ENCODE measurements at regions not wholly inside any gene's neighbourhood (a gene's known extent, or its start where the extent isn't known, plus 50 kb on each side); places are given as distances from the start of the nearest gene placed in this dataset.
"Not testable (repeated sequence)": the region's sequence is repeated elsewhere in the genome, so short reads cannot be mapped to it uniquely, and the experiment has no call there.

- Mint-ChIP-seq H3K36me3 (no peaks in the 10 kb centered on the region), H3K27me3 (no peaks in the 10 kb centered on the region), H3K9me3 (peaks cover 1% of the 10 kb centered on the region), H3K27ac (no peak overlapping the region), H3K4me3 (no peak overlapping the region), H3K4me1 (no peaks in the 10 kb centered on the region)
- ATAC-seq (ENCODE audit: low read depth) (no peak), DNase-seq (ENCODE audit: low spot score in 2 of 2) (no peak)
Observed at GRCh38 chr13:80497978-80498377, 157.1 kb upstream of the SPRY2 start.

GRCh38 chr13:80497439-80497838, 156.5 kb upstream of the SPRY2 start:
- no peaks in the 10 kb centered on the region for H3K4me1 Mint-ChIP-seq
- no peaks in the 10 kb centered on the region for H3K36me3 Mint-ChIP-seq
- H3K4me3 Mint-ChIP-seq: no peak overlapping the region
- DNase-seq (ENCODE audit: low spot score in 2 of 2) (no peak), ATAC-seq (ENCODE audit: low read depth) (no peak)
- peaks cover 1% of the 10 kb centered on the region for H3K9me3 Mint-ChIP-seq
- no peak overlapping the region for H3K27ac Mint-ChIP-seq
- H3K27me3 Mint-ChIP-seq: no peaks in the 10 kb centered on the region

- Mint-ChIP-seq H3K36me3 (no peaks in the 10 kb centered on the region), H3K4me1 (no peaks in the 10 kb centered on the region), H3K4me3 (no peak overlapping the region), H3K27ac (no peak overlapping the region), H3K27me3 (no peaks in the 10 kb centered on the region), H3K9me3 (peaks cover 1% of the 10 kb centered on the region)
- DNase-seq (ENCODE audit: low spot score in 2 of 2): no peak
- ATAC-seq (ENCODE audit: low read depth): no peak
Observed at GRCh38 chr13:80496721-80497397, 155.9 kb upstream of the SPRY2 start.

- not testable (repeated sequence) for H3K36me3 Mint-ChIP-seq; H3K4me1 Mint-ChIP-seq; ATAC-seq (ENCODE audit: low read depth); H3K27ac Mint-ChIP-seq; H3K27me3 Mint-ChIP-seq; H3K4me3 Mint-ChIP-seq; H3K9me3 Mint-ChIP-seq; DNase-seq (ENCODE audit: low spot score in 2 of 2)
Observed at GRCh38 chr13:80490491-80490943, 149.6 kb upstream of the SPRY2 start.

GRCh38 chr13:80486402-80486801, 145.5 kb upstream of the SPRY2 start:
- H3K4me1 Mint-ChIP-seq: no peaks in the 10 kb centered on the region
- ATAC-seq (ENCODE audit: low read depth): no peak
- no peaks in the 10 kb centered on the region for H3K27me3 Mint-ChIP-seq
- no peaks in the 10 kb centered on the region for H3K36me3 Mint-ChIP-seq
- no peak overlapping the region for H3K4me3 Mint-ChIP-seq
- no peak for DNase-seq (ENCODE audit: low spot score in 2 of 2)
- H3K27ac Mint-ChIP-seq: no peak overlapping the region
- peaks cover 2% of the 10 kb centered on the region for H3K9me3 Mint-ChIP-seq

GRCh38 chr13:80483157-80483556, 142.2 kb upstream of the SPRY2 start:
- ATAC-seq (ENCODE audit: low read depth): no peak
- no peak for DNase-seq (ENCODE audit: low spot score in 2 of 2)
- Mint-ChIP-seq H3K4me3 (no peak overlapping the region), H3K9me3 (peaks cover 2% of the 10 kb centered on the region), H3K27ac (no peak overlapping the region), H3K27me3 (no peaks in the 10 kb centered on the region), H3K36me3 (no peaks in the 10 kb centered on the region), H3K4me1 (no peaks in the 10 kb centered on the region)

DNA sequence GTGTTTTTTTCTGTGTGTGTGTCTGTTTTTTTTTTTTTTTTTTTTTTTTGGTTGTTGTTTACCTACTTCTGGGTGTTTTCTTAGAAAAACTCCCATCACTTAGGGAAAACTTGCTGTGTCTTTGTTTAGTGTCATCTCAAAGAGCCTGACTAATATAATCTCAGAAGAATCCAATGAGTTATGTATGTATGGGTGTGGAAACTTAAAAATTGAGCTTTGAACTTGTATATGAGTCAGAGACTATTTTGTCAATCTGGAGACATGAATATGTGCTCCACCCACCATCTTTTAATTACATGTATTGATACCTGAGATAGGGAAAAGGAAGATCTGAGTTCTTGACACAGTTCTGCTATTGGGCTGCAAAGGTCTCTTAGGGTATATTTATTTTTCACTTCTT, 140.7 kb upstream of the SPRY2 start:
- H3K4me3 Mint-ChIP-seq: no peak overlapping the region
- H3K4me1 Mint-ChIP-seq: peaks cover 2% of the 10 kb centered on the region
- H3K36me3 Mint-ChIP-seq: no peaks in the 10 kb centered on the region
- H3K9me3 Mint-ChIP-seq: peaks cover 2% of the 10 kb centered on the region
- no peak for ATAC-seq (ENCODE audit: low read depth)
- DNase-seq (ENCODE audit: low spot score in 2 of 2): no peak
- no peaks in the 10 kb centered on the region for H3K27me3 Mint-ChIP-seq
- H3K27ac Mint-ChIP-seq: no peak overlapping the region

DNA sequence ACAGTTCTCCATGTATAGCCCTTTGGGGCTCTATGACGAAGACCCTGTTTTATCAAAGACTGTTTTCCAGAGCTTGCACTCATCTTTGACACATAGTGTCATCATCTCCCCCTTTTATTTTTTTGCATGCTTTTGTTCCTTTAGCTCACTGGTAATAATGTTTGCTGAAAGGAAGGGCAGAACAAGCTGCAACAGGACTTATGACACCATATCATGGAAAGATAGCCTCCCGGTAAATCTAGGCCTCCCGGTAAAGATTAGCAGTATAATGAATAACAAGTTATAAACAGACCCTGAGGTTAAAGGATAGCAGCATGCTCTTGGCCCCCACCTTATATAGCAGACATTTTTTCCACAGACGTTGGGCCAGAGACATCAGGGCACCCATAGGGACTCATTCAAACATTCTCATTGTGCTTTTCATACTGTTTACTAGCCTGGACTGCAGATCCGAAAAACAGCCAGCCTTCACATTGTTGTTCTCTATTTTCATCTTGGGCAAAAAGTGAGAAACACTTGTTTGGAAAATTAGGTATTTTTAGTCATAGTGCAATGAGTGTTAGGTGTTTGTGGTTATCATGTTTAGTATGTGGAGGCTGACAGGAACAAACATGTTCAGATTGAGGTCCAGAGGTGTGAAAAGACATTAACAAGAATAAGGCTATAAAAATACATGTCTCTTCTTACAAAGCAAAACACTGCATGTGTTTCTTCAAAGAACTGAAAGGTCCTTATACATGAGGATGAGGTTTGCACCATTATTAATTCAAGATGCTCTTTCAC, 136.9 kb upstream of the SPRY2 start:
- H3K4me3 Mint-ChIP-seq: no peak overlapping the region
- no peak overlapping the region for H3K27ac Mint-ChIP-seq
- H3K27me3 Mint-ChIP-seq: no peaks in the 10 kb centered on the region
- H3K9me3 Mint-ChIP-seq: peaks cover 2% of the 10 kb centered on the region
- ATAC-seq (ENCODE audit: low read depth): no peak
- no peaks in the 10 kb centered on the region for H3K36me3 Mint-ChIP-seq
- no peak for DNase-seq (ENCODE audit: low spot score in 2 of 2)
- peaks cover 2% of the 10 kb centered on the region for H3K4me1 Mint-ChIP-seq

DNA sequence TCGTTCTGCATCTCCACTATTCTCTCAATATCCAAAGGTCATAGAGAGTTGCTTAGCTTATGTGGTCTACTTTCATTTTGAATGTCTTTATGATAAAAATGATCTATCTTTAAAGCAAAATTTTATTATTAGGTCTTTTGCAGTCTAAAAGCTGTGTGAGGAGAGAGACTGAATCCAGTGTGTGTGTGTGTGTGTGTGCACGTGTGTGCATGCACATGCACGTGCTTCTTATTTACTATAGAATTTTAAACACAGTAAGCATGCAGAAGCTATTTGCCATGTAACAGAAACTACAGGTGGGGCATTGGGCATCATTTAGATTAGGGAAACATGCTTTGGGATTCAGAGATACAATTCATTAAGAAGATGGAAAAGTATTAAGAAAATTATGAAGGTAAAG, 136.0 kb upstream of the SPRY2 start:
- H3K9me3 Mint-ChIP-seq: peaks cover 2% of the 10 kb centered on the region
- DNase-seq (ENCODE audit: low spot score in 2 of 2) (no peak), ATAC-seq (ENCODE audit: low read depth) (no peak)
- H3K36me3 Mint-ChIP-seq: no peaks in the 10 kb centered on the region
- no peak overlapping the region for H3K4me3 Mint-ChIP-seq
- no peak overlapping the region for H3K27ac Mint-ChIP-seq
- peaks cover 2% of the 10 kb centered on the region for H3K4me1 Mint-ChIP-seq
- H3K27me3 Mint-ChIP-seq: no peaks in the 10 kb centered on the region

- Mint-ChIP-seq H3K4me3 (no peak overlapping the region), H3K36me3 (no peaks in the 10 kb centered on the region), H3K27me3 (no peaks in the 10 kb centered on the region), H3K27ac (no peak overlapping the region), H3K4me1 (peaks cover 2% of the 10 kb centered on the region), H3K9me3 (peaks cover 2% of the 10 kb centered on the region)
- no peak for DNase-seq (ENCODE audit: low spot score in 2 of 2)
- ATAC-seq (ENCODE audit: low read depth): no peak
Observed at GRCh38 chr13:80475718-80476117, 134.8 kb upstream of the SPRY2 start.

GRCh38 chr13:80473695-80474094, 132.8 kb upstream of the SPRY2 start:
- no peak overlapping the region for H3K27ac Mint-ChIP-seq
- H3K4me3 Mint-ChIP-seq: no peak overlapping the region
- ATAC-seq (ENCODE audit: low read depth) (no peak), DNase-seq (ENCODE audit: low spot score in 2 of 2) (no peak)
- H3K9me3 Mint-ChIP-seq: peaks cover 2% of the 10 kb centered on the region
- H3K4me1 Mint-ChIP-seq: peaks cover 2% of the 10 kb centered on the region
- H3K27me3 Mint-ChIP-seq: no peaks in the 10 kb centered on the region
- H3K36me3 Mint-ChIP-seq: no peaks in the 10 kb centered on the region

- H3K4me3 Mint-ChIP-seq: no peak overlapping the region
- DNase-seq (ENCODE audit: low spot score in 2 of 2): no peak
- H3K4me1 Mint-ChIP-seq: no peaks in the 10 kb centered on the region
- no peak for ATAC-seq (ENCODE audit: low read depth)
- no peaks in the 10 kb centered on the region for H3K27me3 Mint-ChIP-seq
- no peaks in the 10 kb centered on the region for H3K36me3 Mint-ChIP-seq
- no peak overlapping the region for H3K27ac Mint-ChIP-seq
- peaks cover 2% of the 10 kb centered on the region for H3K9me3 Mint-ChIP-seq
Observed at GRCh38 chr13:80469853-80470381, 129.0 kb upstream of the SPRY2 start.

- DNase-seq (ENCODE audit: low spot score in 2 of 2) (no peak), ATAC-seq (ENCODE audit: low read depth) (no peak)
- H3K27me3 Mint-ChIP-seq: no peaks in the 10 kb centered on the region
- no peaks in the 10 kb centered on the region for H3K36me3 Mint-ChIP-seq
- H3K9me3 Mint-ChIP-seq: no peaks in the 10 kb centered on the region
- no peak overlapping the region for H3K27ac Mint-ChIP-seq
- no peaks in the 10 kb centered on the region for H3K4me1 Mint-ChIP-seq
- no peak overlapping the region for H3K4me3 Mint-ChIP-seq
Observed at GRCh38 chr13:80469105-80469852, 128.4 kb upstream of the SPRY2 start.

- ATAC-seq (ENCODE audit: low read depth) (no peak), DNase-seq (ENCODE audit: low spot score in 2 of 2) (no peak)
- H3K9me3 Mint-ChIP-seq: no peaks in the 10 kb centered on the region
- no peaks in the 10 kb centered on the region for H3K4me1 Mint-ChIP-seq
- H3K27me3 Mint-ChIP-seq: no peaks in the 10 kb centered on the region
- H3K27ac Mint-ChIP-seq: no peak overlapping the region
- no peak overlapping the region for H3K4me3 Mint-ChIP-seq
- no peaks in the 10 kb centered on the region for H3K36me3 Mint-ChIP-seq
Observed at GRCh38 chr13:80465321-80465720, 124.4 kb upstream of the SPRY2 start.

Measured in memory B cell (primary cell).